Hepatocyte (in vitro differentiated cells): ENCODE measurements at regions not wholly inside any gene's neighbourhood (a gene's known extent, or its start where the extent isn't known, plus 50 kb on each side); places are given as distances from the start of the nearest gene placed in this dataset.

Experiments used
- DNase-seq: peaks from one replicate; pipeline ENCODE4 v3.0.0-alpha.2; 2016; ENCODE audit warnings: low spot score
- H2AFZ ChIP-seq: fragments of 200-600 bp; sonication (generic); 2 replicates; pipeline ENCODE4 v1.6.0; 2016; ENCODE audit warnings: antibody characterized with exemption, mild to moderate bottlenecking
- H3K27ac ChIP-seq: fragments of 200-600 bp; sonication (generic); 2 replicates; pipeline ENCODE4 v1.5.1; 2016; ENCODE audit warnings: mild to moderate bottlenecking
- H3K27me3 ChIP-seq: fragments of 200-600 bp; sonication (generic); 2 replicates; pipeline ENCODE4 v1.6.1; 2016
- H3K36me3 ChIP-seq: fragments of 200-600 bp; sonication (generic); replicated peaks from 2 replicates; pipeline ENCODE4 v1.5.1; 2016; ENCODE audit warnings: low read depth; ENCODE audit not compliant: insufficient read depth
- H3K4me1 ChIP-seq: fragments of 200-600 bp; sonication (generic); 2 replicates; pipeline ENCODE4 v1.5.1; 2016; ENCODE audit warnings: mild to moderate bottlenecking, moderate library complexity; ENCODE audit not compliant: insufficient read depth
- H3K4me2 ChIP-seq: fragments of 200-600 bp; sonication (generic); 2 replicates; pipeline ENCODE4 v1.6.0; 2016
- H3K4me3 ChIP-seq: fragments of 200-600 bp; sonication (generic); 2 replicates; pipeline ENCODE4 v1.5.1; 2016; ENCODE audit warnings: mild to moderate bottlenecking
- H3K79me2 ChIP-seq: fragments of 200-600 bp; sonication (generic); 2 replicates; pipeline ENCODE4 v1.6.0; 2017; ENCODE audit warnings: mild to moderate bottlenecking
- H3K9me2 ChIP-seq: fragments of 200-600 bp; sonication (generic); replicated peaks from 2 replicates; pipeline ENCODE4 v1.6.0; 2017; ENCODE audit warnings: mild to moderate bottlenecking; ENCODE audit not compliant: insufficient read depth
- H3K9me3 ChIP-seq: fragments of 200-600 bp; sonication (generic); 2 replicates; pipeline ENCODE4 v1.5.1; 2016; ENCODE audit warnings: low read depth, mild to moderate bottlenecking
- H4K20me1 ChIP-seq: fragments of 200-600 bp; sonication (generic); 2 replicates; pipeline ENCODE4 v1.6.0; 2016; ENCODE audit warnings: mild to moderate bottlenecking; ENCODE audit not compliant: insufficient read depth, poor library complexity, severe bottlenecking
- EZH2 ChIP-seq: fragments of 200-600 bp; sonication (generic); IDR thresholded peaks from 2 replicates; pipeline ENCODE4 v1.6.1; 2016; ENCODE audit warnings: antibody characterized with exemption, mild to moderate bottlenecking, borderline replicate concordance
- EZH2phosphoT487 ChIP-seq: fragments of 200-600 bp; sonication (generic); IDR thresholded peaks from one replicate; pipeline ENCODE4 v1.6.1; 2018; ENCODE audit warnings: antibody characterized with exemption, mild to moderate bottlenecking, low read depth, moderate library complexity; ENCODE audit not compliant: unreplicated experiment, severe bottlenecking
- WGBS: methylation state at CpG from one replicate; pipeline ENCODE4 v1.1.6; 2016; ENCODE audit warnings: low lambda C conversion rate; ENCODE audit errors: missing lambda C conversion rate; 5-methylcytosine and 5-hydroxymethylcytosine counted together
- TF ChIP-seq, protein P1 (sequence below): fragments of 200-600 bp; sonication (generic); IDR thresholded peaks from 2 replicates; pipeline ENCODE4 v1.5.1; 2016; ENCODE audit warnings: antibody characterized with exemption, mild to moderate bottlenecking; ENCODE audit not compliant: poor library complexity

DNA sequence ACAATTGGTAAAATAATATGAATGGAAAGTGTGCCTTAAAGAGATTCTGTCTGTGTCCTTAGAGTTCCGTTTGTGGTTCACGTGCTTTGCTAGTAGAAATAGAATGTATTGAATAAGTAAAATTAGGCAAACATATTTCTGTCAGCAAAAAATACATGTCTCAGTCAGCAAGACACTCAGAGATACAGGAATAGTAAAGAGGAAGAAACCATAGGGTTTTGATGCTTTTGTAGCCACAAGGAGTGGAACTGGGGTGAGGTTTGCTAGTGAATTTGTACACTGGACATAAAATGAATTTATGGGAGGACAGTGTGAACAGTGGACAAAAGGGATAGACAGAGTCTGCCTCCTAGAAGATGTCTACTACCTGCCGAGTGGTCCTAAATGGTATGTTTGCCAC is 289.2 kb upstream of the NRP1 start:
- Histone ChIP-seq H3K36me3 (no peaks in the 10 kb centered on the region), H3K27me3 (no peaks in the 10 kb centered on the region), H4K20me1 (no peaks in the 10 kb centered on the region), H3K4me1 (no peaks in the 10 kb centered on the region), H3K4me3 (no peak overlapping the region), H3K9me2 (no peaks in the 10 kb centered on the region), H3K4me2 (no peak overlapping the region), H3K27ac (no peak overlapping the region), H3K9me3 (no peaks in the 10 kb centered on the region), H3K79me2 (no peaks in the 10 kb centered on the region), H2AFZ (no peak overlapping the region)
- DNase-seq, result no peak
- TF ChIP-seq EZH2phosphoT487 (no peak), EZH2 (no peak)
- TF ChIP-seq, protein P1, sequence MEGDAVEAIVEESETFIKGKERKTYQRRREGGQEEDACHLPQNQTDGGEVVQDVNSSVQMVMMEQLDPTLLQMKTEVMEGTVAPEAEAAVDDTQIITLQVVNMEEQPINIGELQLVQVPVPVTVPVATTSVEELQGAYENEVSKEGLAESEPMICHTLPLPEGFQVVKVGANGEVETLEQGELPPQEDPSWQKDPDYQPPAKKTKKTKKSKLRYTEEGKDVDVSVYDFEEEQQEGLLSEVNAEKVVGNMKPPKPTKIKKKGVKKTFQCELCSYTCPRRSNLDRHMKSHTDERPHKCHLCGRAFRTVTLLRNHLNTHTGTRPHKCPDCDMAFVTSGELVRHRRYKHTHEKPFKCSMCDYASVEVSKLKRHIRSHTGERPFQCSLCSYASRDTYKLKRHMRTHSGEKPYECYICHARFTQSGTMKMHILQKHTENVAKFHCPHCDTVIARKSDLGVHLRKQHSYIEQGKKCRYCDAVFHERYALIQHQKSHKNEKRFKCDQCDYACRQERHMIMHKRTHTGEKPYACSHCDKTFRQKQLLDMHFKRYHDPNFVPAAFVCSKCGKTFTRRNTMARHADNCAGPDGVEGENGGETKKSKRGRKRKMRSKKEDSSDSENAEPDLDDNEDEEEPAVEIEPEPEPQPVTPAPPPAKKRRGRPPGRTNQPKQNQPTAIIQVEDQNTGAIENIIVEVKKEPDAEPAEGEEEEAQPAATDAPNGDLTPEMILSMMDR, result no peak
- 98% methylated on average over 3 of the region's 3 CpGs for WGBS

DNA sequence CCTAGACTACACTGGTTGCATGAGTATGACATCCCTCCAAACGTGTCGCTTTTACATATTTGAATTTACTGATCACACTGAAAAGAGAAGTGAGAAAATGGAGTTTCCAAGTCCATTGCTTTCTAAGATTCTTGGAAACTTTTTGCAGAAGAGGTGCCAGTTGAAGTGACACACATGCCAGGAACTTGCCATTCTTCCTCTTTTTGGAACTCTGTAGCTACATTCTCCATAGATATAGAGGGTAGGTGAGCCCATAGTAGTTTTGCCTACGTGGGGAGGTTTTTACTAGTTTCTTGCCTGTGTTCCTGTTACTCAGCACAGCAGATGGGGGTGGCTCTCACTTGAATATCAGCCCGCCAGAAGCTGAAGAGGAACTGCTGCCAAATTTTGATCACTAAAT is 286.6 kb upstream of the NRP1 start:
- H3K9me3 ChIP-seq, result no peaks in the 10 kb centered on the region
- no peak for DNase-seq
- no peak overlapping the region for H3K27ac ChIP-seq
- TF ChIP-seq EZH2 (no peak), EZH2phosphoT487 (no peak)
- TF ChIP-seq, protein P1, result no peak
- no peaks in the 10 kb centered on the region for H4K20me1 ChIP-seq
- WGBS, result 85% methylated on average over 4 of the region's 4 CpGs
- H3K4me1 ChIP-seq, result peaks cover 8% of the 10 kb centered on the region
- no peaks in the 10 kb centered on the region for H3K9me2 ChIP-seq
- no peak overlapping the region for H3K4me3 ChIP-seq
- no peak overlapping the region for H3K4me2 ChIP-seq
- H3K27me3 ChIP-seq, result no peaks in the 10 kb centered on the region
- no peaks in the 10 kb centered on the region for H3K79me2 ChIP-seq
- H3K36me3 ChIP-seq, result no peaks in the 10 kb centered on the region
- no peak overlapping the region for H2AFZ ChIP-seq

DNA sequence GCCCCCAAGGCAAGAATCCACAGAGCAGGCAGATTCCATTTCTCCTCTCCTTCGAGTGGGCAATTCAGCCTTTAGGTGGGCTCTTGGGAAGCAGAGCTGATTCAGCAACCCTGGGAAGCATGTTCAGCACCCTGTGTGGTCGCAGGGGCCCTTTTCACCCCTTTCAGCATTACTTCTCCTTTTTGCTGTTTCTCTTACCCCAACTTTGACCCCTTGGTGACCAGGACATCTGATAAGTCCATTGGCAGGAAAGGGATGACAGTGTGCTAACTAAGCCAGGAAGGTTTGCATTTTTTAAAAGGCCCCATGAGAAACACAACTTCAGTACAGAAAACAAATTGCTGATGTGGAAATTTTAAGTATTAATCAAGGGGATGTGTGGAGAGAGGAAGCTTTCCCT is 283.7 kb upstream of the NRP1 start:
- Histone ChIP-seq H3K4me1 (peaks cover 8% of the 10 kb centered on the region), H2AFZ (no peak overlapping the region), H3K79me2 (no peaks in the 10 kb centered on the region), H3K9me3 (no peaks in the 10 kb centered on the region), H3K27ac (no peak overlapping the region), H3K9me2 (no peaks in the 10 kb centered on the region), H3K4me3 (no peak overlapping the region), H3K4me2 (no peak overlapping the region), H4K20me1 (no peaks in the 10 kb centered on the region), H3K27me3 (no peaks in the 10 kb centered on the region), H3K36me3 (no peaks in the 10 kb centered on the region)
- 77% methylated on average over 2 of the region's 2 CpGs for WGBS
- TF ChIP-seq EZH2 (no peak), EZH2phosphoT487 (no peak)
- TF ChIP-seq, protein P1, result no peak
- DNase-seq, result no peak
